ENCODE measurements at regions not wholly inside any gene's neighbourhood (a gene's known extent, or its start where the extent isn't known, plus 50 kb on each side); places are given as distances from the start of the nearest gene placed in this dataset.

GRCh38 chr22:27207266-27207665 is 549.9 kb downstream of the MIAT start:
- Mint-ChIP-seq H3K9me3 (ENCODE audit: insufficient read depth) (no peaks in the 10 kb centered on the region), H3K4me1 (no peaks in the 10 kb centered on the region), H3K4me3 (no peak overlapping the region), H3K27ac (no peak overlapping the region), H3K27me3 (peaks cover 21% of the 10 kb centered on the region)
- H4K20me1 ChIP-seq (ENCODE audit: control insufficient read depth, insufficient read depth, low read length, poor library complexity, severe bottlenecking): no peaks in the 10 kb centered on the region
- TF ChIP-seq CTCF (IDR thresholded peaks at IDR 0.05) (no peak), EZH2 (IDR thresholded peaks at IDR 0.05; ENCODE audit: borderline replicate concordance, insufficient read depth, low read depth, low read length, poor library complexity, severe bottlenecking) (no peak)
- H3K36me3 ChIP-seq (replicated peaks in 1 of 2; ENCODE audit: control extremely low read depth in 1 of 2, control insufficient read depth in 1 of 2, extremely low read depth in 1 of 2, insufficient read depth in 2 of 2, low read length in 1 of 2): no peaks in the 10 kb centered on the region
- no peaks in the 10 kb centered on the region for H3K4me1 ChIP-seq (ENCODE audit: control insufficient read depth in 2 of 2, insufficient read depth in 2 of 2, low read length in 2 of 2)
- ChIA-PET CTCF (no interaction called here), POLR2A (no interaction called here)
- peaks cover 0 to 2% (median 0%) of the 10 kb centered on the region in 4 experiments for H3K27me3 ChIP-seq (replicated peaks in 1 of 4; ENCODE audit: control extremely low read depth in 1 of 4, control insufficient read depth in 3 of 4, insufficient read depth in 4 of 4, low read length in 3 of 4)
- peaks cover 0 to 3% (median 0%) of the 10 kb centered on the region in 3 donors for H3K9me3 ChIP-seq (ENCODE audit: control extremely low read depth in 1 of 3, control insufficient read depth in 2 of 3, insufficient read depth in 1 of 3, low read length in 2 of 3)
- DNase-seq: no peak
- 61% methylated on average over 5 of the region's 5 CpGs for WGBS (ENCODE audit: insufficient coverage)
- H3K4me3 ChIP-seq (ENCODE audit: control extremely low read depth in 1 of 5, extremely low read depth in 1 of 5, insufficient read depth in 1 of 5, low read depth in 2 of 5, low read length in 4 of 5): no peak overlapping the region
- H2AFZ ChIP-seq (ENCODE audit: insufficient read depth, low read depth, low read length, poor library complexity, severe bottlenecking): no peak overlapping the region
- intact Hi-C loops (cut with micrococcal nuclease): no loop called here
- H3K4me2 ChIP-seq (replicated peaks; ENCODE audit: low read depth, low read length, poor library complexity, severe bottlenecking): no peak overlapping the region
- H3K79me2 ChIP-seq (ENCODE audit: control insufficient read depth, insufficient read depth, low read length): no peaks in the 10 kb centered on the region
- no peak overlapping the region for H3K9ac ChIP-seq (ENCODE audit: low read length)
- no peak overlapping the region for H3K27ac ChIP-seq (ENCODE audit: low read length in 2 of 2)
- no peak for ATAC-seq (ENCODE audit: low read depth)

- Mint-ChIP-seq H3K9me3 (ENCODE audit: insufficient read depth) (no peaks in the 10 kb centered on the region), H3K27me3 (peaks cover 27% of the 10 kb centered on the region), H3K27ac (no peak overlapping the region), H3K4me1 (no peaks in the 10 kb centered on the region), H3K4me3 (no peak overlapping the region)
- Histone ChIP-seq H3K4me1 (ENCODE audit: control insufficient read depth in 2 of 2, insufficient read depth in 2 of 2, low read length in 2 of 2) (no peaks in the 10 kb centered on the region), H3K36me3 (replicated peaks in 1 of 2; ENCODE audit: control extremely low read depth in 1 of 2, control insufficient read depth in 1 of 2, extremely low read depth in 1 of 2, insufficient read depth in 2 of 2, low read length in 1 of 2) (no peaks in the 10 kb centered on the region), H3K79me2 (ENCODE audit: control insufficient read depth, insufficient read depth, low read length) (no peaks in the 10 kb centered on the region), H3K27ac (ENCODE audit: low read length in 2 of 2) (no peak overlapping the region), H3K4me2 (replicated peaks; ENCODE audit: low read depth, low read length, poor library complexity, severe bottlenecking) (no peak overlapping the region), H3K9me3 (ENCODE audit: control extremely low read depth in 1 of 3, control insufficient read depth in 2 of 3, insufficient read depth in 1 of 3, low read length in 2 of 3) (peaks cover 0 to 3% (median 0%) of the 10 kb centered on the region in 3 donors), H4K20me1 (ENCODE audit: control insufficient read depth, insufficient read depth, low read length, poor library complexity, severe bottlenecking) (no peaks in the 10 kb centered on the region), H2AFZ (ENCODE audit: insufficient read depth, low read depth, low read length, poor library complexity, severe bottlenecking) (no peak overlapping the region), H3K4me3 (ENCODE audit: control extremely low read depth in 1 of 5, extremely low read depth in 1 of 5, insufficient read depth in 1 of 5, low read depth in 2 of 5, low read length in 4 of 5) (no peak overlapping the region), H3K27me3 (replicated peaks in 1 of 4; ENCODE audit: control extremely low read depth in 1 of 4, control insufficient read depth in 3 of 4, insufficient read depth in 4 of 4, low read length in 3 of 4) (peaks cover 0 to 2% (median 0%) of the 10 kb centered on the region in 4 experiments), H3K9ac (ENCODE audit: low read length) (no peak overlapping the region)
- ChIA-PET POLR2A (no interaction called here), CTCF (no interaction called here)
- ATAC-seq (ENCODE audit: low read depth): no peak
- no peak for DNase-seq
- intact Hi-C loops (cut with micrococcal nuclease): no loop called here
- TF ChIP-seq CTCF (IDR thresholded peaks at IDR 0.05): no peak
- TF ChIP-seq EZH2 (IDR thresholded peaks at IDR 0.05; ENCODE audit: borderline replicate concordance, insufficient read depth, low read depth, low read length, poor library complexity, severe bottlenecking): no peak
- 51% methylated on average over 4 of the region's 4 CpGs for WGBS (ENCODE audit: insufficient coverage)
Observed at GRCh38 chr22:27207907-27208306, 550.5 kb downstream of the MIAT start.
